H1 (cell line): ENCODE measurements at regions not wholly inside any gene's neighbourhood (a gene's known extent, or its start where the extent isn't known, plus 50 kb on each side); places are given as distances from the start of the nearest gene placed in this dataset.

Experiments
- CTCF ChIA-PET: fragments of 300-600 bp; sonication (Branson Sonifier 250); formaldehyde crosslinking; loops from one replicate; lab custom pipeline; 2021; ENCODE audit not compliant: partially characterized antibody; lab: Charles Lee
- POLR2A ChIA-PET: fragments of 300-600 bp; sonication (Branson Sonifier 250); formaldehyde crosslinking; loops from one replicate; lab custom pipeline; 2021; ENCODE audit warnings: inconsistent platforms; ENCODE audit not compliant: partially characterized antibody; lab: Charles Lee
- DNase-seq, 2 experiments: peaks; one replicate each; pipeline versions ENCODE4 v3.0.0 to v3.0.0-alpha.2; 2010 to 2022; ENCODE audit warnings: low spot score in 2 of 2, low read depth in 1 of 2, mixed read lengths in 1 of 2
- FAIRE-seq: peaks from 2 replicates; lab custom pipeline; 2011; peaks lifted over from hg19 to GRCh38; lab: Jason Lieb, UNC
- H2AFZ ChIP-seq: 2 replicates; pipeline ENCODE4 v1.8.1; 2012; ENCODE audit warnings: low read length, inconsistent platforms
- H2AK5ac ChIP-seq: 2 replicates; pipeline ENCODE4 v1.6.1; 2013; ENCODE audit warnings: low read depth, low read length
- H2BK120ac ChIP-seq: replicated peaks from 2 replicates; pipeline ENCODE3; 2013; ENCODE audit warnings: low read depth, low read length, inconsistent platforms
- H2BK12ac ChIP-seq: 2 replicates; pipeline ENCODE4 v1.6.1; 2013; ENCODE audit warnings: low read depth, low read length
- H2BK15ac ChIP-seq: 2 replicates; pipeline ENCODE4 v1.6.1; 2013; ENCODE audit warnings: low read length
- H2BK20ac ChIP-seq: 2 replicates; pipeline ENCODE4 v1.6.1; 2013; ENCODE audit warnings: low read length
- H2BK5ac ChIP-seq: 2 replicates; pipeline ENCODE4 v1.6.1; 2013; ENCODE audit warnings: low read depth, low read length
- H3K14ac ChIP-seq: 2 replicates; pipeline ENCODE4 v1.6.1; 2013; ENCODE audit warnings: inconsistent platforms; ENCODE audit not compliant: insufficient read length
- H3K18ac ChIP-seq: 2 replicates; pipeline ENCODE4 v1.6.1; 2013; ENCODE audit warnings: low read length; ENCODE audit errors: extremely low read depth
- H3K23ac ChIP-seq: 2 replicates; pipeline ENCODE4 v1.6.1; 2013; ENCODE audit warnings: inconsistent platforms; ENCODE audit not compliant: insufficient read length
- H3K23me2 ChIP-seq: 2 replicates; pipeline ENCODE4 v1.6.1; 2013; ENCODE audit warnings: low read depth, low read length
- H3K27ac ChIP-seq: 2 replicates; pipeline ENCODE4 v1.6.1; 2011; ENCODE audit warnings: low read depth, low read length, inconsistent platforms
- H3K27me3 ChIP-seq, 4 experiments: replicated peaks in 1 of 4; 1 replicate in 1 of 4; 2 replicates in 3 of 4; pipeline versions ENCODE4 v1.6.1 to v1.8.1; 2011 to 2013; ENCODE audit warnings: low read length in 3 of 4, mild to moderate bottlenecking in 3 of 4, inconsistent platforms in 2 of 4, mixed read lengths in 2 of 4, moderate library complexity in 1 of 4; ENCODE audit not compliant: control insufficient read depth in 3 of 4, insufficient read depth in 3 of 4; ENCODE audit errors: extremely low read depth in 1 of 4
- H3K36me3 ChIP-seq, 4 experiments: 2 replicates each; pipeline versions ENCODE4 v1.6.1 to v1.8.1; 2011 to 2013; ENCODE audit warnings: mild to moderate bottlenecking in 4 of 4, low read length in 3 of 4, moderate library complexity in 2 of 4, control low read depth in 1 of 4, inconsistent platforms in 1 of 4; ENCODE audit not compliant: insufficient read depth in 4 of 4, control insufficient read depth in 2 of 4
- H3K4ac ChIP-seq: replicated peaks from 2 replicates; pipeline ENCODE3; 2013; ENCODE audit warnings: low read length, low read depth, mixed read lengths, inconsistent platforms; ENCODE audit not compliant: insufficient read length
- H3K4me1 ChIP-seq, 4 experiments: replicated peaks in 1 of 4; 1 replicate in 1 of 4; 2 replicates in 3 of 4; pipeline versions ENCODE4 v1.6.1 to v1.8.1; 2011 to 2013; ENCODE audit warnings: low read length in 3 of 4, inconsistent platforms in 2 of 4, mixed read lengths in 1 of 4; ENCODE audit not compliant: insufficient read depth in 4 of 4, control insufficient read depth in 3 of 4
- H3K4me2 ChIP-seq, 2 experiments: 2 replicates each; pipeline versions ENCODE4 v1.6.1 to v1.8.1; 2011 to 2013; ENCODE audit warnings: low read depth in 2 of 2, low read length in 2 of 2, control low read depth in 1 of 2, inconsistent platforms in 1 of 2, mild to moderate bottlenecking in 1 of 2; ENCODE audit not compliant: insufficient read depth in 1 of 2
- H3K4me3 ChIP-seq, 4 experiments: fragments of 200-600, 300-600 bp in 1 of 4; sonication (generic), shearing (Covaris generic), sonication (Bioruptor Twin) in 1 of 4; 2 replicates each; pipeline versions ENCODE4 v1.5.1 to v1.8.1; 2011 to 2016; ENCODE audit warnings: low read length in 4 of 4, low read depth in 3 of 4, control low read depth in 2 of 4, inconsistent platforms in 2 of 4, mild to moderate bottlenecking in 2 of 4, mixed read lengths in 1 of 4, moderate library complexity in 1 of 4; ENCODE audit not compliant: insufficient read depth in 2 of 4; ENCODE audit errors: extremely low read depth in 1 of 4
- H3K56ac ChIP-seq: replicated peaks from 2 replicates; pipeline ENCODE3; 2013; ENCODE audit warnings: low read depth, mild to moderate bottlenecking, mixed read lengths, low read length, inconsistent platforms; ENCODE audit not compliant: insufficient read length
- H3K79me1 ChIP-seq: 2 replicates; pipeline ENCODE4 v1.6.1; 2013; ENCODE audit warnings: low read depth, low read length, control low read depth
- H3K79me2 ChIP-seq, 2 experiments: 2 replicates each; pipeline versions ENCODE4 v1.6.1 to v1.8.1; 2012 to 2013; ENCODE audit warnings: low read length in 2 of 2, mild to moderate bottlenecking in 2 of 2, inconsistent platforms in 1 of 2; ENCODE audit not compliant: insufficient read depth in 2 of 2, control insufficient read depth in 1 of 2
- H3K9ac ChIP-seq, 4 experiments: replicated peaks in 1 of 4; 1 replicate in 1 of 4; 2 replicates in 3 of 4; pipeline versions ENCODE4 v1.6.1 to v1.8.1; 2011 to 2013; ENCODE audit warnings: low read depth in 3 of 4, low read length in 3 of 4, control low read depth in 2 of 4, mild to moderate bottlenecking in 2 of 4, moderate library complexity in 2 of 4, inconsistent platforms in 1 of 4; ENCODE audit errors: extremely low read depth in 1 of 4
- H3K9me3 ChIP-seq, 2 experiments: 2 replicates each; pipeline versions ENCODE4 v1.6.1 to v1.8.1; 2012 to 2013; ENCODE audit warnings: mild to moderate bottlenecking in 2 of 2, moderate library complexity in 2 of 2, control low read depth in 1 of 2, inconsistent platforms in 1 of 2, low read depth in 1 of 2, low read length in 1 of 2, mixed read lengths in 1 of 2; ENCODE audit not compliant: insufficient read depth in 2 of 2
- H4K20me1 ChIP-seq, 2 experiments: replicated peaks in 1 of 2; 2 replicates each; pipeline versions ENCODE3 to v1.8.1; 2011 to 2013; ENCODE audit warnings: inconsistent platforms in 2 of 2, low read length in 2 of 2, mild to moderate bottlenecking in 1 of 2; ENCODE audit not compliant: insufficient read depth in 2 of 2, control insufficient read depth in 1 of 2
- H4K5ac ChIP-seq: 2 replicates; pipeline ENCODE4 v1.6.1; 2013; ENCODE audit warnings: low read length, low read depth, mixed read lengths, inconsistent platforms; ENCODE audit not compliant: insufficient read length
- H4K8ac ChIP-seq: 2 replicates; pipeline ENCODE4 v1.8.0; 2013; ENCODE audit warnings: mild to moderate bottlenecking, moderate library complexity, low read length, inconsistent platforms; ENCODE audit not compliant: insufficient read depth; ENCODE audit errors: extremely low read depth
- H4K91ac ChIP-seq: replicated peaks from 2 replicates; pipeline ENCODE3; 2013; ENCODE audit warnings: low read length, mixed read lengths, inconsistent platforms; ENCODE audit not compliant: insufficient read length
- ASH2L ChIP-seq: fragments of 200-600, 300-600 bp; sonication (generic); IDR thresholded peaks from one replicate; pipeline ENCODE4 v1.7.1; 2017; ENCODE audit warnings: low read length
- BRCA1 ChIP-seq: IDR thresholded peaks from 2 replicates; pipeline ENCODE4 v1.6.1; 2012; ENCODE audit warnings: low read depth, low read length, improper control_type of control experiment
- CBX5 ChIP-seq: fragments of 300-800, 300-1000 bp; sonication (generic); IDR thresholded peaks from 2 replicates; pipeline ENCODE4 v1.7.1; 2016; ENCODE audit warnings: antibody characterized with exemption, low read length, low read depth
- CEBPB ChIP-seq: IDR thresholded peaks from 2 replicates; pipeline ENCODE4 v1.6.1; 2012; ENCODE audit warnings: low read depth, low read length
- CHD2 ChIP-seq: IDR thresholded peaks from 2 replicates; pipeline ENCODE4 v1.6.1; 2012; ENCODE audit warnings: low read length, improper control_type of control experiment
- CTBP2 ChIP-seq: IDR thresholded peaks from 2 replicates; pipeline ENCODE4 v1.7.0; 2011; ENCODE audit warnings: borderline replicate concordance, mild to moderate bottlenecking, moderate library complexity, mixed read lengths, low read length; ENCODE audit not compliant: insufficient read depth, insufficient read length
- RBBP5 ChIP-seq: IDR thresholded peaks from 2 replicates; pipeline ENCODE4 v1.7.1; 2012; ENCODE audit warnings: low read depth, mild to moderate bottlenecking, inconsistent platforms, low read length, moderate library complexity, borderline replicate concordance
- SIN3A ChIP-seq, 2 experiments: IDR thresholded peaks in 1 of 2; conservative IDR thresholded peaks in 1 of 2; 2 replicates each; pipeline ENCODE4 v1.6.1; 2011 to 2012; ENCODE audit warnings: low read length in 2 of 2, improper control_type of control experiment in 1 of 2, low read depth in 1 of 2, mild to moderate bottlenecking in 1 of 2
- TAF7 ChIP-seq: optimal IDR thresholded peaks from 2 replicates; pipeline ENCODE3; 2011; ENCODE audit warnings: low read depth, mild to moderate bottlenecking, inconsistent platforms, low read length, moderate library complexity, borderline replicate concordance
- WGBS, 2 experiments: shearing (Covaris generic) in 1 of 2; methylation state at CpG; one replicate each; pipeline versions ENCODE4 v1.1.6 to v1.1.7; 2013 to 2015; ENCODE audit warnings: low lambda C conversion rate in 2 of 2, mixed read lengths in 2 of 2, inconsistent platforms in 1 of 2, low coverage in 1 of 2, missing lambda C conversion rate in 1 of 2; ENCODE audit not compliant: insufficient replicate concordance in 2 of 2, insufficient coverage in 1 of 2, insufficient read length in 1 of 2; ENCODE audit errors: extremely low coverage in 1 of 2, missing lambda C conversion rate in 1 of 2; 5-methylcytosine and 5-hydroxymethylcytosine counted together
- TF ChIP-seq, protein P1 (sequence below): IDR thresholded peaks from 2 replicates; pipeline ENCODE4 v1.6.1; 2011; ENCODE audit warnings: low read depth, mild to moderate bottlenecking, low read length; ENCODE audit not compliant: insufficient read depth

DNA sequence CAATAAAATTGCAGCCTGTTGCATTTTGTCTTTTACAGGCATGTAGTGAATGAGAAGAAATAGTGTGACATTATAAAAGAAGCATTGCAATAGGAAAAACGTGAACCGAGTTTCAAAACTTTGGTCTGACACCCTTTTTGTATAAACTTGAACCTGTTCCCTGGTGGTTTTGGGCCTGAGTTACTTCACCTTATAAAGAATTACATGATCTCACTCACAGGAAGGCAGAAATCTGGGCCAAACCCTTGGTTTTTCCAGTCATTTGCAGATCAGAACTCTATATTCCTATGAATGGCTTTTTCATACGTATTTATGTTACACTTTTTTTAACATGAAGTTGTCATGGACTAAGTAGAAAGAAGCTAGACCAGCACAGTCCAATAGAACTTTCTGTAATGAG, 138.5 kb upstream of the FLRT2 start:
- H4K20me1 ChIP-seq: no peaks in the 10 kb centered on the region
- 80% methylated on average over 3 of the region's 3 CpGs; no CpG with 5 or more reads in 1 of the 2 experiments for WGBS, 2 experiments
- POLR2A ChIA-PET: no interaction called here

More for the DNA sequence above, 138.5 kb upstream of the FLRT2 start:
- H2BK12ac ChIP-seq: no peak overlapping the region
- H3K23me2 ChIP-seq: no peaks in the 10 kb centered on the region
- no peak overlapping the region for H3K4me3 ChIP-seq
- no peak overlapping the region for H4K91ac ChIP-seq
- no peak overlapping the region for H4K8ac ChIP-seq
- H3K9ac ChIP-seq: no peak overlapping the region
- H2BK20ac ChIP-seq: no peak overlapping the region
- H3K4me2 ChIP-seq: no peak overlapping the region
- no peak overlapping the region for H2AFZ ChIP-seq
- TF ChIP-seq ASH2L (no peak), CEBPB (no peak), CHD2 (no peak), RBBP5 (no peak), CBX5 (no peak), TAF7 (no peak), SIN3A (conservative IDR thresholded peaks at IDR 0.05 in 1 of 2, IDR thresholded peaks at IDR 0.05 in 1 of 2; ENCODE audit: low read depth in 1 of 2, low read length in 2 of 2) (no peak), BRCA1 (no peak), CTBP2 (no peak)
- TF ChIP-seq, protein P1, sequence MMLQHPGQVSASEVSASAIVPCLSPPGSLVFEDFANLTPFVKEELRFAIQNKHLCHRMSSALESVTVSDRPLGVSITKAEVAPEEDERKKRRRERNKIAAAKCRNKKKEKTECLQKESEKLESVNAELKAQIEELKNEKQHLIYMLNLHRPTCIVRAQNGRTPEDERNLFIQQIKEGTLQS: no peak
- no peak overlapping the region for H3K27ac ChIP-seq
- H3K18ac ChIP-seq: no peak overlapping the region
- H2BK120ac ChIP-seq: no peak overlapping the region
- no peaks in the 10 kb centered on the region for H3K79me1 ChIP-seq
- H3K27me3 ChIP-seq: no peaks in the 10 kb centered on the region
- CTCF ChIA-PET: no interaction called here
- H3K14ac ChIP-seq: no peak overlapping the region
- no peak overlapping the region for H3K4ac ChIP-seq
- H3K79me2 ChIP-seq: no peaks in the 10 kb centered on the region
- H3K56ac ChIP-seq: no peak overlapping the region
- H2AK5ac ChIP-seq: no peak overlapping the region
- H3K4me1 ChIP-seq: peaks cover 0 to 2% (median 0%) of the 10 kb centered on the region in 4 experiments; a peak in 1 of 7 replicates
- H2BK15ac ChIP-seq: no peak overlapping the region
- FAIRE-seq: no peak
- no peak overlapping the region for H3K23ac ChIP-seq
- no peaks in the 10 kb centered on the region for H3K9me3 ChIP-seq
- no peaks in the 10 kb centered on the region for H3K36me3 ChIP-seq
- no peak overlapping the region for H4K5ac ChIP-seq
- H2BK5ac ChIP-seq: no peak overlapping the region
- DNase-seq: no peak
